GM23248 (cell line): ENCODE measurements at regions not wholly inside any gene's neighbourhood (a gene's known extent, or its start where the extent isn't known, plus 50 kb on each side); places are given as distances from the start of the nearest gene placed in this dataset.

Experiments used
- DNase-seq: peaks from one replicate; pipeline ENCODE4 v3.0.0-alpha.2; 2015
- H2AFZ ChIP-seq: fragments of 200-600 bp; sonication (generic); 2 replicates; pipeline ENCODE4 v1.6.1; 2016; ENCODE audit warnings: antibody characterized with exemption
- H3F3A ChIP-seq: fragments of 200-600 bp; sonication (generic); 2 replicates; pipeline ENCODE4 v1.6.1; 2016; ENCODE audit warnings: mild to moderate bottlenecking, antibody characterized with exemption, mixed run types; ENCODE audit not compliant: insufficient read depth
- H3K27ac ChIP-seq: fragments of 200-600 bp; sonication (generic); 2 replicates; pipeline ENCODE4 v1.5.1; 2016; ENCODE audit warnings: mild to moderate bottlenecking
- H3K27me3 ChIP-seq: fragments of 200-600 bp; sonication (generic); replicated peaks from 2 replicates; pipeline ENCODE4 v1.6.1; 2016; ENCODE audit warnings: mild to moderate bottlenecking; ENCODE audit not compliant: insufficient read depth
- H3K36me3 ChIP-seq: fragments of 200-600 bp; sonication (generic); 2 replicates; pipeline ENCODE4 v1.6.1; 2016; ENCODE audit warnings: low read depth, mild to moderate bottlenecking
- H3K4me1 ChIP-seq: fragments of 200-600 bp; sonication (generic); 2 replicates; pipeline ENCODE4 v1.6.1; 2016; ENCODE audit warnings: mild to moderate bottlenecking; ENCODE audit not compliant: insufficient read depth
- H3K4me2 ChIP-seq: fragments of 200-600 bp; sonication (generic); one replicate; pipeline ENCODE4 v1.6.1; 2016; ENCODE audit warnings: mild to moderate bottlenecking; ENCODE audit not compliant: unreplicated experiment
- H3K4me3 ChIP-seq: fragments of 200-600 bp; sonication (generic); 2 replicates; pipeline ENCODE4 v1.5.1; 2016; ENCODE audit warnings: mild to moderate bottlenecking
- H3K79me2 ChIP-seq: fragments of 200-600 bp; sonication (generic); 2 replicates; pipeline ENCODE4 v1.6.1; 2016; ENCODE audit warnings: mild to moderate bottlenecking; ENCODE audit not compliant: insufficient read depth
- H3K9ac ChIP-seq: fragments of 200-600 bp; sonication (generic); 2 replicates; pipeline ENCODE4 v1.6.1; 2016; ENCODE audit warnings: mild to moderate bottlenecking
- H3K9me2 ChIP-seq: fragments of 200-600 bp; sonication (generic); 2 replicates; pipeline ENCODE4 v1.6.1; 2016; ENCODE audit warnings: mixed run types, mild to moderate bottlenecking, moderate library complexity; ENCODE audit not compliant: insufficient read depth
- H3K9me3 ChIP-seq: fragments of 200-600 bp; sonication (generic); one replicate; pipeline ENCODE4 v1.6.1; 2017; ENCODE audit warnings: low read depth
- H4K20me1 ChIP-seq: fragments of 200-600 bp; sonication (generic); 2 replicates; pipeline ENCODE4 v1.6.0; 2016; ENCODE audit not compliant: insufficient read depth
- EZH2 ChIP-seq: fragments of 200-600 bp; sonication (generic); IDR thresholded peaks from 2 replicates; pipeline ENCODE4 v1.6.1; 2018; ENCODE audit warnings: antibody characterized with exemption, mild to moderate bottlenecking; ENCODE audit not compliant: insufficient read depth, poor library complexity, severe bottlenecking
- EZH2phosphoT487 ChIP-seq: fragments of 200-600 bp; sonication (generic); IDR thresholded peaks from 2 replicates; pipeline ENCODE4 v1.6.1; 2018; ENCODE audit warnings: antibody characterized with exemption, moderate library complexity, mild to moderate bottlenecking, low read depth; ENCODE audit not compliant: insufficient read depth
- WGBS, 2 experiments: methylation state at CpG; one replicate each; pipeline ENCODE4 v1.1.6; 2015 to 2017; ENCODE audit warnings: low lambda C conversion rate in 2 of 2, low coverage in 1 of 2; ENCODE audit errors: missing lambda C conversion rate in 2 of 2; 5-methylcytosine and 5-hydroxymethylcytosine counted together
- in situ Hi-C: fragments of 300-500 bp; cut with MboI; formaldehyde crosslinking; loops from 2 replicates; pipeline ENCODE4 v1.15.0; 2020

DNA sequence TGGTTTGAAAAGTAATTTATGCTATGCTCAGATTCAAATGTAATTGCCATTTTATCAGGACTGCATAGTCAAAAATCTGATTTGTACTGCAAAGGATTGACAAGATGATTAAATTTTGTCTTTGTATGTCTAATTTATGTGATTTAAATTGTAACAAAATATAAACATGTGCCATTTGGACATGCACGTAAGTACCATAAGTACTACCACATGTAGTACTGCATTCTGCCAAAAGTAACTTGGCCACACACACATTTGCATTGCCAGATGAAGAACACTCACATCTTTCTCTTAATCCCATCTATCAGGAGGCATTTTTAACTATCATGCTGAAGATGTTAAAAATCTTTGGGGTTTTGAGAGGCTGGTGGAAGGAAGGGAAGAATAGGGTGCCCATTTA, 133.3 kb downstream of the KLF12 start:
- H3F3A ChIP-seq = no peaks in the 10 kb centered on the region
- no peaks in the 10 kb centered on the region for H3K27me3 ChIP-seq
- no peaks in the 10 kb centered on the region; the same call in 1 of the 2 replicates for H4K20me1 ChIP-seq
- in situ Hi-C loops = no loop called here
- no peak overlapping the region for H2AFZ ChIP-seq
- no peak overlapping the region for H3K4me3 ChIP-seq
- no peaks in the 10 kb centered on the region for H3K9me2 ChIP-seq
- peaks cover 92% of the 10 kb centered on the region for H3K79me2 ChIP-seq
- no peaks in the 10 kb centered on the region for H3K36me3 ChIP-seq
- no peak overlapping the region for H3K4me2 ChIP-seq
- H3K9ac ChIP-seq = no peak overlapping the region
- TF ChIP-seq EZH2 = no peak
- TF ChIP-seq EZH2phosphoT487 = no peak
- H3K9me3 ChIP-seq = no peaks in the 10 kb centered on the region
- WGBS, 2 experiments = 69 to 80% methylated on average over 1 of the region's 1 CpG
- H3K4me1 ChIP-seq = no peaks in the 10 kb centered on the region
- no peak for DNase-seq
- no peak overlapping the region for H3K27ac ChIP-seq

DNA sequence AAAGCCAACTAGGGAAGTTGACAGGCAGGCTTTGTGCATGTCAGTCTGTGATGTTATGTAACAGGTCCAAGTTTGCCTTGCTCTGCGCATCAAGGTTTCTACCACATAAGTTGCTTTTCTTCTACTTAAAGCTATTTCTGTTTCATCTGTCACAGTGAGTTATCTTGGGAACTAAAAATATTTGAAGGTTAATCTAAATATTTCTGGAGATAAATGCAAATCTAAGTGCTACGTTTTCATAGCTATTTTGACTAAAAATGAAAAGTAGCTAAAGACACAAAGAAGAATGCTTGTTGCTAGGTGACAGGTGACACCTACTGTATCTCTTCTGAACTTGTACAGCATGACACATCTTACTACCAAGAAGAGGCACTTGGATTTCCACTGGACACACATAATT, 135.6 kb downstream of the KLF12 start:
- H3K36me3 ChIP-seq = 0 out of 2 replicates have a peak, but pooled peaks cover 4% of the 10 kb centered on the region
- no peaks in the 10 kb centered on the region for H3K9me2 ChIP-seq
- in situ Hi-C loops = no loop called here
- DNase-seq = no peak
- H3K9ac ChIP-seq = no peak overlapping the region
- H4K20me1 ChIP-seq = no peaks in the 10 kb centered on the region; the same call in 1 of the 2 replicates
- H3K4me1 ChIP-seq = no peaks in the 10 kb centered on the region
- no peak overlapping the region for H2AFZ ChIP-seq
- no peak overlapping the region for H3K4me3 ChIP-seq
- H3K27me3 ChIP-seq = no peaks in the 10 kb centered on the region
- 94 to 95% methylated on average over 2 of the region's 2 CpGs for WGBS, 2 experiments
- H3K4me2 ChIP-seq = no peak overlapping the region
- TF ChIP-seq EZH2 = no peak
- TF ChIP-seq EZH2phosphoT487 = no peak
- no peaks in the 10 kb centered on the region for H3K9me3 ChIP-seq
- H3K27ac ChIP-seq = no peak overlapping the region
- H3F3A ChIP-seq = no peaks in the 10 kb centered on the region
- peaks cover 83% of the 10 kb centered on the region for H3K79me2 ChIP-seq

DNA sequence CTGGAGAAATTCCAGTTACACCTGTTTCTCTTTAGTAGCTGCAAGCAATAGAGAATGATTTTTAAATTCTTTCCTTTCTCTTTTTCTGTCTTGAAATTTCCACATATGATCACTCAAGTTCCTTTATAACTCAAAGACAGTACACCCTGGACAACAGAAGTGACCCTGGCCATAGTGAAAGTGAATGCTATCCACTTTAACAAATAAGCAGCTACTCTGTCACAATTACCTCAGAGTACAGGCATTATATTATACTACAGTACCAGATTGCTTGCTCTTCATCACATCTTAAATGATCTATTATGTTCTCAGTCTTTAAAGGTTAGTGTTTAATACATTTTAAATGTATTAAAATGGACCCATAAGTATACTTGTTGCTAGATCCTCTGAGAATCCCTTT, 136.2 kb downstream of the KLF12 start:
- Histone ChIP-seq H2AFZ (no peak overlapping the region), H3K36me3 (0 out of 2 replicates have a peak, but pooled peaks cover 4% of the 10 kb centered on the region), H3K27me3 (no peaks in the 10 kb centered on the region), H3K79me2 (peaks cover 83% of the 10 kb centered on the region), H3K27ac (no peak overlapping the region), H3K9me2 (no peaks in the 10 kb centered on the region), H4K20me1 (no peaks in the 10 kb centered on the region; the same call in 1 of the 2 replicates), H3K9me3 (no peaks in the 10 kb centered on the region), H3K4me3 (no peak overlapping the region), H3K4me1 (no peaks in the 10 kb centered on the region), H3K4me2 (no peak overlapping the region), H3F3A (no peaks in the 10 kb centered on the region), H3K9ac (no peak overlapping the region)
- DNase-seq = no peak
- in situ Hi-C loops = no loop called here
- TF ChIP-seq EZH2phosphoT487 (no peak), EZH2 (no peak)

DNA sequence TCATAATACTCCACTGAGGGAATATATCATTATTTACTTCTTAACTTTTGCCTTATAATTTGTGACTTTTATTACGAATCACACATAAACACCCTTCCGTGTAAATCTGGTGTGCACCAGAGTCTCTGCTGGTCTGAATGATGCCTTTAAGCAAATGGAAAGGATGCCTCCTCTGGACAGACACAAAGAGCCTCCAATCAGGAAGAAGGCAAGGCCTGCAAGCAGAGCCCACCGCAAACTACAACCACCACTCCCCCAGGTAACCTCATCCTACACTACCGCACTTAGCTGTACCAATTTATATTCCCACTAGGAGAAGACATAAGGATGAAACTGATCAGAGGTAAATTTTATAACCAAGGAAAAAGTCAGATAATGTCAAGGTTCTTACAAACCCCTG, 137.6 kb downstream of the KLF12 start:
- peaks cover 72% of the 10 kb centered on the region for H3K79me2 ChIP-seq
- H3K9me2 ChIP-seq = no peaks in the 10 kb centered on the region
- TF ChIP-seq EZH2phosphoT487 = no peak
- no peak for TF ChIP-seq EZH2
- H2AFZ ChIP-seq = no peak overlapping the region
- no peaks in the 10 kb centered on the region for H3K9me3 ChIP-seq
- H3K36me3 ChIP-seq = 0 out of 2 replicates have a peak, but pooled peaks cover 4% of the 10 kb centered on the region
- no peaks in the 10 kb centered on the region; the same call in 1 of the 2 replicates for H4K20me1 ChIP-seq
- no peak overlapping the region for H3K27ac ChIP-seq
- no peak overlapping the region for H3K9ac ChIP-seq
- H3K4me3 ChIP-seq = no peak overlapping the region
- H3F3A ChIP-seq = no peaks in the 10 kb centered on the region
- H3K27me3 ChIP-seq = no peaks in the 10 kb centered on the region
- DNase-seq = no peak
- no peaks in the 10 kb centered on the region for H3K4me1 ChIP-seq
- WGBS, 2 experiments = 99 to 100% methylated on average over 4 of the region's 4 CpGs
- in situ Hi-C loops = no loop called here
- no peak overlapping the region for H3K4me2 ChIP-seq

DNA sequence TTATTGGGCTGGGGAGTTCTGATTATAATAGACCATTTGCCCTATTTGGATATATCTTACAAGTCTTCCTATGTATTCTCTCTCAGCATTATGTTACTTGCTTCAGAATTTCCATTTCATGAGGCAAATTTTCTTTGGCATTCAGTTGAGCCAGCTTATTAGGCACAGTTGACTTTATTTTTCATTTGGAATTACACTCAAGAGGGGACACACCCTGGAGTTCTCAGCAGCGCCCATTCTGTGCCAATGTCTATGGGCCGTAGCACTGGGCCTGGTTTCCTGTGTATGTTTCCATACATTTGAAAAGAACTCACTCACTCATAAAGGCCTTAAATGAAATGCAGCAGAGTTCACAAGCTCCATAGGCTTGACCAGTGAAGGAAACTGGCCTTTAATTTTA, 138.5 kb downstream of the KLF12 start:
- no peak overlapping the region for H3K27ac ChIP-seq
- H3K4me2 ChIP-seq = no peak overlapping the region
- H3K4me3 ChIP-seq = no peak overlapping the region
- H3K9ac ChIP-seq = no peak overlapping the region
- H3K36me3 ChIP-seq = 0 out of 2 replicates have a peak, but pooled peaks cover 4% of the 10 kb centered on the region
- TF ChIP-seq EZH2 (no peak), EZH2phosphoT487 (no peak)
- in situ Hi-C loops = no loop called here
- no peaks in the 10 kb centered on the region for H3K4me1 ChIP-seq
- no peaks in the 10 kb centered on the region; the same call in 1 of the 2 replicates for H4K20me1 ChIP-seq
- no peaks in the 10 kb centered on the region for H3F3A ChIP-seq
- WGBS, 2 experiments = 71 to 77% methylated on average over 2 of the region's 2 CpGs
- no peaks in the 10 kb centered on the region for H3K9me2 ChIP-seq
- DNase-seq = no peak
- peaks cover 66% of the 10 kb centered on the region for H3K79me2 ChIP-seq
- H3K9me3 ChIP-seq = no peaks in the 10 kb centered on the region
- no peak overlapping the region for H2AFZ ChIP-seq
- no peaks in the 10 kb centered on the region for H3K27me3 ChIP-seq
